WTC11 (cell line): ENCODE measurements at regions not wholly inside any gene's neighbourhood (a gene's known extent, or its start where the extent isn't known, plus 50 kb on each side); places are given as distances from the start of the nearest gene placed in this dataset.

Experiments used
- ATAC-seq: fragments of 200-7000 bp; cut with Tn5 transposase; 2 replicates; pipeline ENCODE4 v1.10.0; 2021; ENCODE audit warnings: mild to moderate bottlenecking, moderate library complexity
- CTCF ChIA-PET: fragments of 300-600 bp; sonication (Branson Sonifier 250); formaldehyde crosslinking; loops from one replicate; lab custom pipeline; 2021; ENCODE audit warnings: antibody characterized with exemption; lab: Charles Lee
- POLR2A ChIA-PET: fragments of 350-600 bp; sonication (Branson Sonifier 250); formaldehyde crosslinking; loops from one replicate; lab custom pipeline; 2021; ENCODE audit warnings: antibody characterized with exemption; lab: Charles Lee
- DNase-seq: peaks from one replicate; pipeline ENCODE4 v3.0.0; 2021; ENCODE audit warnings: low spot score
- H3K27ac Mint-ChIP-seq: 2 replicates; pipeline ENCODE4 v1.8.0; 2021; ENCODE audit warnings: mixed read lengths
- H3K27me3 Mint-ChIP-seq: 2 replicates; pipeline ENCODE4 v1.8.0; 2021; ENCODE audit warnings: low read depth, mild to moderate bottlenecking, moderate library complexity, mixed read lengths
- H3K36me3 Mint-ChIP-seq: 2 replicates; pipeline ENCODE4 v1.8.0; 2021; ENCODE audit warnings: mixed read lengths
- H3K4me1 Mint-ChIP-seq: 2 replicates; pipeline ENCODE4 v1.8.0; 2022; ENCODE audit warnings: mixed read lengths
- H3K4me3 Mint-ChIP-seq: 2 replicates; pipeline ENCODE4 v1.8.0; 2021; ENCODE audit warnings: mild to moderate bottlenecking, moderate library complexity, mixed read lengths
- H3K9me3 Mint-ChIP-seq: 2 replicates; pipeline ENCODE4 v1.8.0; 2021; ENCODE audit warnings: mixed read lengths
- CREM ChIP-seq: sonication (generic); formaldehyde crosslinking; IDR thresholded peaks from 2 replicates; pipeline ENCODE4 v1.8.1; 2022; ENCODE audit warnings: mild to moderate bottlenecking, missing genetic modification reagents, moderate library complexity
- ESRRA ChIP-seq: sonication (generic); formaldehyde crosslinking; IDR thresholded peaks from 2 replicates; pipeline ENCODE4 v1.8.1; 2022; ENCODE audit warnings: mild to moderate bottlenecking, missing genetic modification reagents, borderline replicate concordance
- MXD4 ChIP-seq: fragments of 250-450 bp; sonication (Bioruptor Pico); IDR thresholded peaks from 2 replicates; pipeline ENCODE4 v1.8.0; 2021; ENCODE audit warnings: mild to moderate bottlenecking, moderate library complexity, borderline replicate concordance
- NFYB ChIP-seq: sonication (generic); formaldehyde crosslinking; conservative IDR thresholded peaks from 2 replicates; pipeline ENCODE4 v1.8.0; 2022; ENCODE audit warnings: low read depth, missing genetic modification reagents
- NR3C1 ChIP-seq: sonication (generic); formaldehyde crosslinking; conservative IDR thresholded peaks from 2 replicates; pipeline ENCODE4 v1.8.1; 2023; ENCODE audit warnings: low read depth, mild to moderate bottlenecking, missing genetic modification reagents
- OVOL2 ChIP-seq: fragments of 250-450 bp; sonication (Bioruptor Pico); IDR thresholded peaks from 2 replicates; pipeline ENCODE4 v1.9.0; 2021; ENCODE audit warnings: mild to moderate bottlenecking, borderline replicate concordance
- ZNF138 ChIP-seq: sonication (generic); formaldehyde crosslinking; conservative IDR thresholded peaks from 2 replicates; pipeline ENCODE4 v1.8.1; 2022; ENCODE audit warnings: mild to moderate bottlenecking, moderate library complexity, missing genetic modification reagents
- ZNF317 ChIP-seq: sonication (generic); formaldehyde crosslinking; IDR thresholded peaks from 2 replicates; pipeline ENCODE4 v1.8.1; 2023; ENCODE audit warnings: low read depth, mild to moderate bottlenecking, moderate library complexity, missing genetic modification reagents, borderline replicate concordance
- ZNF416 ChIP-seq: fragments of 250-450 bp; sonication (Bioruptor Pico); IDR thresholded peaks from 2 replicates; pipeline ENCODE4 v1.9.0; 2021; ENCODE audit warnings: mild to moderate bottlenecking, inconsistent platforms
- TF ChIP-seq, protein P1 (sequence below): sonication (generic); formaldehyde crosslinking; IDR thresholded peaks from 2 replicates; pipeline ENCODE4 v1.8.0; 2023; ENCODE audit warnings: mild to moderate bottlenecking, missing genetic modification reagents
- TF ChIP-seq, protein P2 (sequence below): fragments of 250-450 bp; sonication (Bioruptor Pico); conservative IDR thresholded peaks from 2 replicates; pipeline ENCODE4 v1.9.0; 2021; ENCODE audit warnings: mild to moderate bottlenecking
- TF ChIP-seq, protein P3 (sequence below): sonication (generic); formaldehyde crosslinking; IDR thresholded peaks from 2 replicates; pipeline ENCODE4 v1.8.1; 2023; ENCODE audit warnings: mild to moderate bottlenecking, missing genetic modification reagents
- TF ChIP-seq, protein P4 (sequence below): sonication (generic); formaldehyde crosslinking; IDR thresholded peaks from 2 replicates; pipeline ENCODE4 v1.8.1; 2023; ENCODE audit warnings: mild to moderate bottlenecking, missing genetic modification reagents, moderate library complexity
- TF ChIP-seq, protein P5 (sequence below): sonication (generic); formaldehyde crosslinking; IDR thresholded peaks from 2 replicates; pipeline ENCODE4 v1.8.0; 2023; ENCODE audit warnings: missing genetic modification reagents, mild to moderate bottlenecking, borderline replicate concordance
- TF ChIP-seq, protein P6 (sequence below): sonication (generic); formaldehyde crosslinking; IDR thresholded peaks from 2 replicates; pipeline ENCODE4 v1.8.0; 2022; ENCODE audit warnings: mild to moderate bottlenecking, missing genetic modification reagents

DNA sequence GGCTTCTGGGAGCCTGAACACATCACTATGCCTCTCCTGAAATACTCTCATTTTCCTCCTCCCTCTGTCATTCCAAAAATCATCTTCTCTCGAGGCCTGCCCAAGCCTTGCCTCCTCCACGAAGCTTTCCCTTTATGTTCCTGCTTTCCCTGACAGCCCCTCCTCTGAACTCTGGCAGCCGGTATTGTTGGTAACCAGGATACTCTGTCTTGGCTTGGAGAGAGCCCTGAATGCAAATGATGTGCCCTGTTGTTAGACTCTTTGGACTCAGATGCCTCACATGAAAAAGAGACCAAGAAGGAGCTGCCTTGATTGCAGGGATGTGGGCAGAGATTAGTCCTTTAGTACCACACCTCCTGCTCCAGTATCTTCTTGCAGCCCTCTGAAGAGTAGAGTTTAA lies 138.5 kb upstream of the DLX2 start:
- peaks cover 6% of the 10 kb centered on the region; the same call in 1 of the 2 replicates for H3K9me3 Mint-ChIP-seq
- TF ChIP-seq MXD4 (CRISPR knock-in tag) (no peak), CREM (no peak), ZNF138 (CRISPR knock-in tag) (no peak), NR3C1 (CRISPR knock-in tag) (no peak), OVOL2 (CRISPR knock-in tag) (no peak), ZNF416 (no peak), ESRRA (CRISPR knock-in tag) (no peak), ZNF317 (CRISPR knock-in tag) (no peak), NFYB (no peak)
- TF ChIP-seq, protein P1, sequence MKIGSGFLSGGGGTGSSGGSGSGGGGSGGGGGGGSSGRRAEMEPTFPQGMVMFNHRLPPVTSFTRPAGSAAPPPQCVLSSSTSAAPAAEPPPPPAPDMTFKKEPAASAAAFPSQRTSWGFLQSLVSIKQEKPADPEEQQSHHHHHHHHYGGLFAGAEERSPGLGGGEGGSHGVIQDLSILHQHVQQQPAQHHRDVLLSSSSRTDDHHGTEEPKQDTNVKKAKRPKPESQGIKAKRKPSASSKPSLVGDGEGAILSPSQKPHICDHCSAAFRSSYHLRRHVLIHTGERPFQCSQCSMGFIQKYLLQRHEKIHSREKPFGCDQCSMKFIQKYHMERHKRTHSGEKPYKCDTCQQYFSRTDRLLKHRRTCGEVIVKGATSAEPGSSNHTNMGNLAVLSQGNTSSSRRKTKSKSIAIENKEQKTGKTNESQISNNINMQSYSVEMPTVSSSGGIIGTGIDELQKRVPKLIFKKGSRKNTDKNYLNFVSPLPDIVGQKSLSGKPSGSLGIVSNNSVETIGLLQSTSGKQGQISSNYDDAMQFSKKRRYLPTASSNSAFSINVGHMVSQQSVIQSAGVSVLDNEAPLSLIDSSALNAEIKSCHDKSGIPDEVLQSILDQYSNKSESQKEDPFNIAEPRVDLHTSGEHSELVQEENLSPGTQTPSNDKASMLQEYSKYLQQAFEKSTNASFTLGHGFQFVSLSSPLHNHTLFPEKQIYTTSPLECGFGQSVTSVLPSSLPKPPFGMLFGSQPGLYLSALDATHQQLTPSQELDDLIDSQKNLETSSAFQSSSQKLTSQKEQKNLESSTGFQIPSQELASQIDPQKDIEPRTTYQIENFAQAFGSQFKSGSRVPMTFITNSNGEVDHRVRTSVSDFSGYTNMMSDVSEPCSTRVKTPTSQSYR: no peak
- TF ChIP-seq, protein P2, sequence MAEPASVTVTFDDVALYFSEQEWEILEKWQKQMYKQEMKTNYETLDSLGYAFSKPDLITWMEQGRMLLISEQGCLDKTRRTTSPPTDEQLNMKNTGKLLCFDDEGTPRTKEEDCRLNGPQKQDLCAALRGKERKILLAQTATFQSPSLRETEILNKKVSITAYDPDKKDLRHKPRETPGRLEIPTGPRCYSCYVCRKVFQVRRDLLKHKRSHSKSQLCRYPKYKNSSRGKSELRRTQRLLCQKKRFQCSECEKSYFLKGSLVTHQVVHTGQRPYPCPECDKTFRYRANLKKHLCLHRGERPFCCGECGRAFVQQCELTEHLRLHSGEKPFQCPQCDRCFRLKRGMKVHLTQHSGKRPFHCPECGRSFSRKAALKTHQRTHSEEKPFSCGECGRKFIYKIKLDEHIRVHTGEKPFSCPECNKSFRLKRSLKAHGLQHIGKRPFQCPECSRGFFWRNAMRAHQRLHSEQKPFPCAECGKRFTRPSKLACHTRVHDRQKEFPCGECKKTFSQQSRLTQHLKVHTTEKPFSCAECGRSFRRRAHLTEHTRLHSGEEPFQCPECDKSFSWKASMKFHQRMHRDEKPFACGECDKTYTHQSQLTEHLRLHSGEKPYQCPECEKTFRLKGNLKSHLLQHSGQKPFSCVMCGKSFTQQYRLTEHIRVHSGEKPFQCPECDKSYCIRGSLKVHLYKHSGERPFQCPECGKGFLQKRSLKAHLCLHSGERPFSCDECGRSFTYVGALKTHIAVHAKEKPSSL: no peak
- TF ChIP-seq, protein P3, sequence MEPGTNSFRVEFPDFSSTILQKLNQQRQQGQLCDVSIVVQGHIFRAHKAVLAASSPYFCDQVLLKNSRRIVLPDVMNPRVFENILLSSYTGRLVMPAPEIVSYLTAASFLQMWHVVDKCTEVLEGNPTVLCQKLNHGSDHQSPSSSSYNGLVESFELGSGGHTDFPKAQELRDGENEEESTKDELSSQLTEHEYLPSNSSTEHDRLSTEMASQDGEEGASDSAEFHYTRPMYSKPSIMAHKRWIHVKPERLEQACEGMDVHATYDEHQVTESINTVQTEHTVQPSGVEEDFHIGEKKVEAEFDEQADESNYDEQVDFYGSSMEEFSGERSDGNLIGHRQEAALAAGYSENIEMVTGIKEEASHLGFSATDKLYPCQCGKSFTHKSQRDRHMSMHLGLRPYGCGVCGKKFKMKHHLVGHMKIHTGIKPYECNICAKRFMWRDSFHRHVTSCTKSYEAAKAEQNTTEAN: no peak
- TF ChIP-seq, protein P4, sequence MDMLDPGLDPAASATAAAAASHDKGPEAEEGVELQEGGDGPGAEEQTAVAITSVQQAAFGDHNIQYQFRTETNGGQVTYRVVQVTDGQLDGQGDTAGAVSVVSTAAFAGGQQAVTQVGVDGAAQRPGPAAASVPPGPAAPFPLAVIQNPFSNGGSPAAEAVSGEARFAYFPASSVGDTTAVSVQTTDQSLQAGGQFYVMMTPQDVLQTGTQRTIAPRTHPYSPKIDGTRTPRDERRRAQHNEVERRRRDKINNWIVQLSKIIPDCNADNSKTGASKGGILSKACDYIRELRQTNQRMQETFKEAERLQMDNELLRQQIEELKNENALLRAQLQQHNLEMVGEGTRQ (CRISPR knock-in tag): no peak
- TF ChIP-seq, protein P5, sequence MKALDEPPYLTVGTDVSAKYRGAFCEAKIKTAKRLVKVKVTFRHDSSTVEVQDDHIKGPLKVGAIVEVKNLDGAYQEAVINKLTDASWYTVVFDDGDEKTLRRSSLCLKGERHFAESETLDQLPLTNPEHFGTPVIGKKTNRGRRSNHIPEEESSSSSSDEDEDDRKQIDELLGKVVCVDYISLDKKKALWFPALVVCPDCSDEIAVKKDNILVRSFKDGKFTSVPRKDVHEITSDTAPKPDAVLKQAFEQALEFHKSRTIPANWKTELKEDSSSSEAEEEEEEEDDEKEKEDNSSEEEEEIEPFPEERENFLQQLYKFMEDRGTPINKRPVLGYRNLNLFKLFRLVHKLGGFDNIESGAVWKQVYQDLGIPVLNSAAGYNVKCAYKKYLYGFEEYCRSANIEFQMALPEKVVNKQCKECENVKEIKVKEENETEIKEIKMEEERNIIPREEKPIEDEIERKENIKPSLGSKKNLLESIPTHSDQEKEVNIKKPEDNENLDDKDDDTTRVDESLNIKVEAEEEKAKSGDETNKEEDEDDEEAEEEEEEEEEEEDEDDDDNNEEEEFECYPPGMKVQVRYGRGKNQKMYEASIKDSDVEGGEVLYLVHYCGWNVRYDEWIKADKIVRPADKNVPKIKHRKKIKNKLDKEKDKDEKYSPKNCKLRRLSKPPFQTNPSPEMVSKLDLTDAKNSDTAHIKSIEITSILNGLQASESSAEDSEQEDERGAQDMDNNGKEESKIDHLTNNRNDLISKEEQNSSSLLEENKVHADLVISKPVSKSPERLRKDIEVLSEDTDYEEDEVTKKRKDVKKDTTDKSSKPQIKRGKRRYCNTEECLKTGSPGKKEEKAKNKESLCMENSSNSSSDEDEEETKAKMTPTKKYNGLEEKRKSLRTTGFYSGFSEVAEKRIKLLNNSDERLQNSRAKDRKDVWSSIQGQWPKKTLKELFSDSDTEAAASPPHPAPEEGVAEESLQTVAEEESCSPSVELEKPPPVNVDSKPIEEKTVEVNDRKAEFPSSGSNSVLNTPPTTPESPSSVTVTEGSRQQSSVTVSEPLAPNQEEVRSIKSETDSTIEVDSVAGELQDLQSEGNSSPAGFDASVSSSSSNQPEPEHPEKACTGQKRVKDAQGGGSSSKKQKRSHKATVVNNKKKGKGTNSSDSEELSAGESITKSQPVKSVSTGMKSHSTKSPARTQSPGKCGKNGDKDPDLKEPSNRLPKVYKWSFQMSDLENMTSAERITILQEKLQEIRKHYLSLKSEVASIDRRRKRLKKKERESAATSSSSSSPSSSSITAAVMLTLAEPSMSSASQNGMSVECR: no peak
- TF ChIP-seq, protein P6, sequence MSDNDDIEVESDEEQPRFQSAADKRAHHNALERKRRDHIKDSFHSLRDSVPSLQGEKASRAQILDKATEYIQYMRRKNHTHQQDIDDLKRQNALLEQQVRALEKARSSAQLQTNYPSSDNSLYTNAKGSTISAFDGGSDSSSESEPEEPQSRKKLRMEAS (CRISPR knock-in tag): no peak
- TF ChIP-seq, all 79 proteins: peak for 0
- no peaks in the 10 kb centered on the region; the same call in 1 of the 2 replicates for H3K27me3 Mint-ChIP-seq
- CTCF ChIA-PET: interaction anchor here (2.6 kb wide), 1 partner anchor 221 kb away, joined by 11 read pairs; no protein-coding TSS in a partner anchor
- no peak overlapping the region for H3K27ac Mint-ChIP-seq
- no peak overlapping the region for H3K4me3 Mint-ChIP-seq
- H3K4me1 Mint-ChIP-seq: peaks cover 38% of the 10 kb centered on the region
- DNase-seq: no peak
- H3K36me3 Mint-ChIP-seq: no peaks in the 10 kb centered on the region
- POLR2A ChIA-PET: no interaction called here
- ATAC-seq: no peak
